Esophagus muscularis mucosa (tissue), 4 donors: ENCODE measurements at regions not wholly inside any gene's neighbourhood (a gene's known extent, or its start where the extent isn't known, plus 50 kb on each side); places are given as distances from the start of the nearest gene placed in this dataset.

Experiments
- DNase-seq: peaks from one replicate; pipeline ENCODE4 v3.0.0-alpha.2; 2017; ENCODE audit errors: extremely low spot score
- H3K27ac ChIP-seq, 4 donors: fragments of 200-600 bp; sonication (generic); replicated peaks in 1 of 4; 1 replicate in 3 of 4; 2 replicates in 1 of 4; pipeline ENCODE4 v1.5.1; 2016 to 2019; ENCODE audit warnings: mild to moderate bottlenecking in 1 of 4
- H3K27me3 ChIP-seq, 4 donors: fragments of 200-600 bp; sonication (generic); one replicate each; pipeline versions ENCODE4 v1.5.1 to v1.6.0; 2016 to 2019
- H3K36me3 ChIP-seq, 4 donors: fragments of 200-600 bp; sonication (generic); one replicate each; pipeline ENCODE4 v1.5.1; 2016 to 2019
- H3K4me1 ChIP-seq, 4 donors: fragments of 200-600 bp; sonication (generic); one replicate each; pipeline ENCODE4 v1.5.1; 2016 to 2019
- H3K4me3 ChIP-seq, 4 donors: fragments of 200-600 bp; sonication (generic); 1 replicate in 2 of 4; 2 replicates in 2 of 4; pipeline ENCODE4 v1.5.1; 2016 to 2019; ENCODE audit warnings: mild to moderate bottlenecking in 4 of 4, moderate library complexity in 1 of 4
- H3K9me3 ChIP-seq, 4 donors: fragments of 200-600 bp; sonication (generic); 1 replicate in 3 of 4; 2 replicates in 1 of 4; pipeline ENCODE4 v1.5.1; 2016 to 2019
- CTCF ChIP-seq, 3 experiments: fragments of 200-600 bp in 2 of 3; fragments of 450-650 bp in 1 of 3; sonication (generic) in 2 of 3; IDR thresholded peaks; one replicate each; pipeline ENCODE4 v1.5.1; 2017 to 2019; ENCODE audit warnings: antibody characterized with exemption in 3 of 3, mild to moderate bottlenecking in 2 of 3, moderate library complexity in 1 of 3
- EP300 ChIP-seq: sonication (generic); formaldehyde crosslinking; IDR thresholded peaks from one replicate; pipeline ENCODE4 v1.6.1; 2017; ENCODE audit warnings: antibody characterized with exemption
- POLR2A ChIP-seq: fragments of 450-650 bp; IDR thresholded peaks from one replicate; pipeline ENCODE4 v1.6.1; 2017; ENCODE audit warnings: antibody characterized with exemption, moderate library complexity, mild to moderate bottlenecking, low read depth
- POLR2AphosphoS5 ChIP-seq, 2 donors: sonication (generic); formaldehyde crosslinking; IDR thresholded peaks; one replicate each; pipeline ENCODE4 v1.6.1; 2017; ENCODE audit warnings: antibody characterized with exemption in 2 of 2
- WGBS: methylation state at CpG from one replicate; pipeline ENCODE4 v1.1.5; 2018; 5-methylcytosine and 5-hydroxymethylcytosine counted together
- intact Hi-C: fragments of 100-400 bp; cut with DNase I; formaldehyde crosslinking; loops from one replicate; pipeline ENCODE4 v1.15.1; 2023

GRCh38 chr4:111388561-111388960 lies 756.7 kb upstream of the FAM241A start:
- TF ChIP-seq POLR2AphosphoS5 (IDR thresholded peaks at IDR 0.05) (no peak), CTCF (IDR thresholded peaks at IDR 0.05) (no peak), POLR2A (no peak), EP300 (no peak)
- no peak for DNase-seq
- no peaks in the 10 kb centered on the region for H3K9me3 ChIP-seq
- intact Hi-C loops, result no loop called here
- 88% methylated on average over 1 of the region's 1 CpG for WGBS
- H3K36me3 ChIP-seq, result no peaks in the 10 kb centered on the region
- peaks cover 0 to 14% (median 11%) of the 10 kb centered on the region in 4 donors for H3K4me1 ChIP-seq
- H3K4me3 ChIP-seq, result no peak overlapping the region
- no peak overlapping the region for H3K27ac ChIP-seq
- no peaks in the 10 kb centered on the region for H3K27me3 ChIP-seq

GRCh38 chr4:111391829-111392228 lies 753.4 kb upstream of the FAM241A start:
- H3K27ac ChIP-seq, result no peak overlapping the region
- TF ChIP-seq CTCF (IDR thresholded peaks at IDR 0.05) (no peak), POLR2AphosphoS5 (IDR thresholded peaks at IDR 0.05) (peak in 1 of 2 donors; percentile 16)
- H3K4me1 ChIP-seq, result peaks cover 0 to 14% (median 11%) of the 10 kb centered on the region in 4 donors
- H3K36me3 ChIP-seq, result no peaks in the 10 kb centered on the region
- no peak overlapping the region for H3K4me3 ChIP-seq
- intact Hi-C loops, result no loop called here
- H3K27me3 ChIP-seq, result no peaks in the 10 kb centered on the region
- 19% methylated on average over 6 of the region's 6 CpGs for WGBS
- no peak for DNase-seq
- H3K9me3 ChIP-seq, result no peaks in the 10 kb centered on the region

- 82% methylated on average over 1 of the region's 1 CpG for whole genome bisulfite sequencing
- H3K27me3 ChIP-seq, result no peaks in the 10 kb centered on the region
- TF ChIP-seq POLR2A (no peak), POLR2AphosphoS5 (IDR thresholded peaks at IDR 0.05) (no peak), CTCF (IDR thresholded peaks at IDR 0.05) (no peak), EP300 (no peak)
These were observed 751.5 kb upstream of the FAM241A start for GRCh38 chr4:111393781-111394180.

GRCh38 chr4:111398906-111399330 lies 746.3 kb upstream of the FAM241A start:
- intact Hi-C loops, result no loop called here
- H3K27ac ChIP-seq, result peak overlapping the region in 3 of 4 donors; percentile 10 to 64 (median 51)
- H3K36me3 ChIP-seq, result no peaks in the 10 kb centered on the region
- no peaks in the 10 kb centered on the region for H3K27me3 ChIP-seq
- 34% methylated on average over 5 of the region's 5 CpGs for WGBS
- H3K9me3 ChIP-seq, result no peaks in the 10 kb centered on the region
- peaks cover 22 to 34% (median 33%) of the 10 kb centered on the region in 4 donors for H3K4me1 ChIP-seq
- no peak for TF ChIP-seq POLR2A
- TF ChIP-seq POLR2AphosphoS5 (IDR thresholded peaks at IDR 0.05), result peak; percentile 38 to 43
- DNase-seq, result no peak
- no peak overlapping the region for H3K4me3 ChIP-seq

More at GRCh38 chr4:111393781-111394180, 751.5 kb upstream of the FAM241A start:
- H3K4me1 ChIP-seq, result peaks cover 0 to 20% (median 17%) of the 10 kb centered on the region in 4 donors
- H3K36me3 ChIP-seq, result no peaks in the 10 kb centered on the region
- H3K9me3 ChIP-seq, result no peaks in the 10 kb centered on the region
- H3K27ac ChIP-seq, result no peak overlapping the region
- intact Hi-C loops, result no loop called here
- no peak for DNase-seq
- H3K4me3 ChIP-seq, result no peak overlapping the region

GRCh38 chr4:111399623-111400022 lies 745.6 kb upstream of the FAM241A start:
- 39% methylated on average over 3 of the region's 3 CpGs for WGBS
- no peaks in the 10 kb centered on the region for H3K9me3 ChIP-seq
- TF ChIP-seq POLR2A, result no peak
- no peak for TF ChIP-seq CTCF (IDR thresholded peaks at IDR 0.05)
- TF ChIP-seq EP300, result no peak
- no peak for TF ChIP-seq POLR2AphosphoS5 (IDR thresholded peaks at IDR 0.05)
- DNase-seq, result no peak
- H3K4me3 ChIP-seq, result no peak overlapping the region
- intact Hi-C loops, result no loop called here
- H3K27ac ChIP-seq, result peak overlapping the region in 3 of 4 donors; percentile 51 to 64 (median 57)
- H3K4me1 ChIP-seq, result peaks cover 22 to 34% (median 33%) of the 10 kb centered on the region in 4 donors
- H3K27me3 ChIP-seq, result no peaks in the 10 kb centered on the region
- no peaks in the 10 kb centered on the region for H3K36me3 ChIP-seq
